22Rv1 (cell line): ENCODE measurements at regions not wholly inside any gene's neighbourhood (a gene's known extent, or its start where the extent isn't known, plus 50 kb on each side); places are given as distances from the start of the nearest gene placed in this dataset.

ENCODE experiments used
- H3K27ac ChIP-seq: fragments of 450-650 bp; 2 replicates; pipeline ENCODE4 v1.5.1; 2017
- ZFX ChIP-seq: fragments of 450-650 bp; IDR thresholded peaks from 2 replicates; pipeline ENCODE4 v1.6.1; 2017; ENCODE audit warnings: antibody characterized with exemption, borderline replicate concordance
- TF ChIP-seq, protein P1 (sequence below): fragments of 450-650 bp; IDR thresholded peaks from 2 replicates; pipeline ENCODE4 v1.5.1; 2017; ENCODE audit warnings: mild to moderate bottlenecking

- TF ChIP-seq ZFX: no peak
- TF ChIP-seq, protein P1, sequence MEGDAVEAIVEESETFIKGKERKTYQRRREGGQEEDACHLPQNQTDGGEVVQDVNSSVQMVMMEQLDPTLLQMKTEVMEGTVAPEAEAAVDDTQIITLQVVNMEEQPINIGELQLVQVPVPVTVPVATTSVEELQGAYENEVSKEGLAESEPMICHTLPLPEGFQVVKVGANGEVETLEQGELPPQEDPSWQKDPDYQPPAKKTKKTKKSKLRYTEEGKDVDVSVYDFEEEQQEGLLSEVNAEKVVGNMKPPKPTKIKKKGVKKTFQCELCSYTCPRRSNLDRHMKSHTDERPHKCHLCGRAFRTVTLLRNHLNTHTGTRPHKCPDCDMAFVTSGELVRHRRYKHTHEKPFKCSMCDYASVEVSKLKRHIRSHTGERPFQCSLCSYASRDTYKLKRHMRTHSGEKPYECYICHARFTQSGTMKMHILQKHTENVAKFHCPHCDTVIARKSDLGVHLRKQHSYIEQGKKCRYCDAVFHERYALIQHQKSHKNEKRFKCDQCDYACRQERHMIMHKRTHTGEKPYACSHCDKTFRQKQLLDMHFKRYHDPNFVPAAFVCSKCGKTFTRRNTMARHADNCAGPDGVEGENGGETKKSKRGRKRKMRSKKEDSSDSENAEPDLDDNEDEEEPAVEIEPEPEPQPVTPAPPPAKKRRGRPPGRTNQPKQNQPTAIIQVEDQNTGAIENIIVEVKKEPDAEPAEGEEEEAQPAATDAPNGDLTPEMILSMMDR: no peak
- no peak overlapping the region for H3K27ac ChIP-seq
Measured at GRCh38 chr13:57224414-57224813, 57.4 kb downstream of the PRR20E start.

GRCh38 chr13:57250472-57250871, 83.5 kb downstream of the PRR20E start:
- no peak overlapping the region for H3K27ac ChIP-seq
- TF ChIP-seq, protein P1: no peak
- no peak for TF ChIP-seq ZFX

GRCh38 chr13:57253551-57253950, 86.6 kb downstream of the PRR20E start:
- TF ChIP-seq, protein P1: no peak
- no peak for TF ChIP-seq ZFX
- no peak overlapping the region for H3K27ac ChIP-seq

- no peak overlapping the region for H3K27ac ChIP-seq
- TF ChIP-seq, protein P1: no peak
- TF ChIP-seq ZFX: no peak
Measured at GRCh38 chr13:57264965-57265364, 98.0 kb downstream of the PRR20E start.

GRCh38 chr13:57270493-57270892, 103.5 kb downstream of the PRR20E start:
- H3K27ac ChIP-seq: no peak overlapping the region
- TF ChIP-seq, protein P1: no peak
- TF ChIP-seq ZFX: no peak

DNA sequence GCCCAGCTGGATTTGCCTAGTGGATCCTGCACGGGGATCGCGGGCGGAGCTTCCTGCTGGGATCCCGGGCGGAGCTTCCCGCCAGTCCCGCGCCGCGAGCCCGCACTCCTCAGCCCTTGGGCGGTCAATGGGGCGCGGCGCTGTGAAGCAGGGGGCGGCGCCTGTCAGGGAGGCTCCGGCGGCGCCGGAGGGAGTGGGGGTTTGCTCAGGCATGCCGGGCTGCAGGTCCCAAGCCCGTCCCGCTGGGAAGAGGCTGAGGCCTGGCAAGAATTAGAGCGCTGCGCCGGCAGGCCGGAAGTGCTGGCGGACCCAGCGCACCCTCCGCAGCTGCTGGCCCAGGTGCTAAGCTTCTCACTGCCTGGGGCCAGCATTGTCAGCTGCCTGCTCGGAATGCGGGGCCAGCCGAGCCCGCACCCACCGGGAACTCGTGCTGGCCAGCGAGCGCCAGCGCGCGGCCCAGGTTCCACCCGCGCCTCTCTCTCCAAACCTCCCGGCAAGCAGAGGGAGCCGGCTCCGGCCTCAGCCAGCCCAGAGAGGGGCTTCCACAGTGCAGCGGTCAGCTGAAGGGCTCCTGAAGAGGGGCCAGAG, 119.6 kb downstream of the PRR20E start:
- no peak overlapping the region for H3K27ac ChIP-seq
- no peak for TF ChIP-seq ZFX
- TF ChIP-seq, protein P1: no peak

GRCh38 chr13:57302604-57303003, 135.6 kb downstream of the PRR20E start:
- TF ChIP-seq ZFX: no peak
- TF ChIP-seq, protein P1: no peak

More at GRCh38 chr13:57302604-57303003, 135.6 kb downstream of the PRR20E start:
- no peak overlapping the region for H3K27ac ChIP-seq
